SH-SY5Y (cell line): ENCODE measurements at regions not wholly inside any gene's neighbourhood (a gene's known extent, or its start where the extent isn't known, plus 50 kb on each side); places are given as distances from the start of the nearest gene placed in this dataset.

Experiments used
- GATA2 ChIP-seq: IDR thresholded peaks from 2 replicates; pipeline ENCODE4 v1.6.1; 2011; ENCODE audit warnings: mild to moderate bottlenecking, low read depth, low read length
- GATA3 ChIP-seq: IDR thresholded peaks from 2 replicates; pipeline ENCODE4 v1.6.1; 2011; ENCODE audit warnings: low read depth, mild to moderate bottlenecking, low read length, moderate library complexity

GRCh38 chr10:118203461-118203860 lies 138.7 kb downstream of the FAM204A start:
- no peak for TF ChIP-seq GATA2
- TF ChIP-seq GATA3, result no peak
